ENCODE measurements at regions not wholly inside any gene's neighbourhood (a gene's known extent, or its start where the extent isn't known, plus 50 kb on each side); places are given as distances from the start of the nearest gene placed in this dataset.

GRCh38 chr16:47949276-47949675, 206.5 kb downstream of the ABCC12 start:
- H3K27ac Mint-ChIP-seq, result no peak overlapping the region
- H3K9me3 Mint-ChIP-seq, result peaks cover 3% of the 10 kb centered on the region
- CTCF ChIA-PET, result no interaction called here
- no peaks in the 10 kb centered on the region for H3K4me1 Mint-ChIP-seq
- H3K27me3 Mint-ChIP-seq, result no peaks in the 10 kb centered on the region
- H3K36me3 Mint-ChIP-seq, result no peaks in the 10 kb centered on the region
- DNase-seq, result no peak
- H3K4me3 Mint-ChIP-seq, result no peak overlapping the region

GRCh38 chr16:47947723-47948122, 208.1 kb downstream of the ABCC12 start:
- peaks cover 3% of the 10 kb centered on the region for H3K9me3 Mint-ChIP-seq
- H3K27me3 Mint-ChIP-seq, result no peaks in the 10 kb centered on the region
- H3K27ac Mint-ChIP-seq, result no peak overlapping the region
- no peaks in the 10 kb centered on the region for H3K4me1 Mint-ChIP-seq
- H3K4me3 Mint-ChIP-seq, result no peak overlapping the region
- DNase-seq, result no peak
- H3K36me3 Mint-ChIP-seq, result no peaks in the 10 kb centered on the region
- CTCF ChIA-PET, result interaction anchor here (1.1 kb wide), 1 partner anchor 30 kb away, joined by 3 read pairs; no protein-coding TSS in a partner anchor

GRCh38 chr16:47946092-47946491, 209.7 kb downstream of the ABCC12 start:
- Mint-ChIP-seq H3K4me3 (no peak overlapping the region), H3K9me3 (peaks cover 3% of the 10 kb centered on the region), H3K4me1 (no peaks in the 10 kb centered on the region), H3K36me3 (no peaks in the 10 kb centered on the region), H3K27ac (no peak overlapping the region), H3K27me3 (peaks cover 4% of the 10 kb centered on the region)
- DNase-seq, result no peak
- CTCF ChIA-PET, result no interaction called here

GRCh38 chr16:47944589-47944988, 211.2 kb downstream of the ABCC12 start:
- Mint-ChIP-seq H3K27me3 (peaks cover 4% of the 10 kb centered on the region), H3K9me3 (no peaks in the 10 kb centered on the region), H3K4me3 (no peak overlapping the region), H3K27ac (no peak overlapping the region), H3K36me3 (no peaks in the 10 kb centered on the region), H3K4me1 (no peaks in the 10 kb centered on the region)
- CTCF ChIA-PET, result no interaction called here
- no peak for DNase-seq

DNA sequence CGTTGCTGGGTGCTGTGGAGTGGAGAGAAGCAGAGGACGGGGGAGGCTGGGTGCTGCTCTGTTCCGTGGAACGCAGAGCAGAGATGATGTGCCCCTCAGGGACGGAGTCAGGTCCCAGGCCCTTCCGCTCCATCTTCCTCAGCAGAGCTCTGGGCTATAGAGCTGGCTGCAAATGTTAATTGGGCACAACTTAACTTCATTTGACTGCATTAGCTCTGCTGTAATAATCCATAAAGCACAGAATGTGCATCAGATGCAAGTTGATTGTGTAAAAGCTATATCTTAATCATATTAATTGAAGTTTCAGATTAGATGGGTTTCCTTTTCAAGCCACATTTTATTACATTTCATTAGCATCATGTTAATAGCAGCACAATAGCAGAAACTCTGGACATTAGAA, 212.6 kb downstream of the ABCC12 start:
- no peaks in the 10 kb centered on the region for H3K9me3 Mint-ChIP-seq
- H3K4me3 Mint-ChIP-seq, result no peak overlapping the region
- peaks cover 4% of the 10 kb centered on the region for H3K27me3 Mint-ChIP-seq

DNA sequence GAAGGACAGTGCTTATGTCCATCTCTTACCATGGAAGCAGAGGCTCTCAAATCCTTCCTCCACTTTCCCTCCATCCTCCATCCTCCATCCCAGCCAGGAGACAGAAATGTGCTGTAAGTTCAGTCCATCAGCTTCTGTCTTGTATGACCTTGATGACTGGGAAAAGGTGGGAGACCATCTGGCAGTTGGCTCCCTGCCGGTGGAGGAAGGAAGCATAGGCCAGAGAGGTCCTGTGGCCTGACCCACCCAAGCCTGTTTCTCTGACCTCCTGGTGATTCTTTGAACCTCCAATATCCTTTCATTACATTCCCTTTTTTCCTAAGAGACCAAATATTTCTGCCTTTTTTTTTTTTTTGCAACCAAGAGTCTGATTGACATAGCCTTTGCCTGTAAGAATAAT, 215.3 kb downstream of the ABCC12 start:
- Mint-ChIP-seq H3K4me3 (no peak overlapping the region), H3K27me3 (peaks cover 4% of the 10 kb centered on the region), H3K9me3 (no peaks in the 10 kb centered on the region), H3K27ac (no peak overlapping the region), H3K4me1 (no peaks in the 10 kb centered on the region), H3K36me3 (no peaks in the 10 kb centered on the region)
- DNase-seq, result no peak
- CTCF ChIA-PET, result no interaction called here

More for the DNA sequence above, 212.6 kb downstream of the ABCC12 start:
- no peaks in the 10 kb centered on the region for H3K36me3 Mint-ChIP-seq
- DNase-seq, result no peak
- H3K4me1 Mint-ChIP-seq, result no peaks in the 10 kb centered on the region
- no peak overlapping the region for H3K27ac Mint-ChIP-seq
- CTCF ChIA-PET, result no interaction called here

DNA sequence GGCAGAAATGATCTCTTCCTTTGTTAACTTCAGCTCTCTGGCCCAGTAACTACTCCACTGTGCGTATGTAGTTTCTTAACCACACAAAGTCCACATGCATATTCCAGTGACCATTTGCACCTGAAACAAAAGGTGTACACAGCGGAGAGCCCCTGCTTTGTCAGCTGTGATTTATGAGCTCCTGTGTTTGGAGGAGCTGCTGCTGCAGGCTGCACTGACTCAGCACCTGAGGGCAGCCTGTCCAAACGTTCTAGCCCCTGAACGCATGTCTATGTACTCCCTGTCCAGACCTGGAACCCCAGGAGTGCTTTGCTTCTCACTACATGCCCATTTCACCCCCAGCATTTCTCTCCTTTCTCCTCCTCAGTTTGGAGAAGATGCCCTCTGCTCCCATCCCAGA, 216.1 kb downstream of the ABCC12 start:
- CTCF ChIA-PET, result interaction anchor here (0.6 kb wide), 1 partner anchor 1093 kb away, joined by 5 read pairs; no protein-coding TSS in a partner anchor
- H3K4me3 Mint-ChIP-seq, result no peak overlapping the region
- no peaks in the 10 kb centered on the region for H3K9me3 Mint-ChIP-seq
- DNase-seq, result no peak
- peaks cover 4% of the 10 kb centered on the region for H3K27me3 Mint-ChIP-seq
- no peak overlapping the region for H3K27ac Mint-ChIP-seq
- H3K36me3 Mint-ChIP-seq, result no peaks in the 10 kb centered on the region
- H3K4me1 Mint-ChIP-seq, result no peaks in the 10 kb centered on the region

- Mint-ChIP-seq H3K36me3 (no peaks in the 10 kb centered on the region), H3K9me3 (no peaks in the 10 kb centered on the region), H3K27ac (no peak overlapping the region), H3K4me3 (no peak overlapping the region), H3K27me3 (peaks cover 4% of the 10 kb centered on the region), H3K4me1 (no peaks in the 10 kb centered on the region)
- no peak for DNase-seq
- CTCF ChIA-PET, result no interaction called here
Measured at GRCh38 chr16:47938272-47938671, 217.5 kb downstream of the ABCC12 start.

DNA sequence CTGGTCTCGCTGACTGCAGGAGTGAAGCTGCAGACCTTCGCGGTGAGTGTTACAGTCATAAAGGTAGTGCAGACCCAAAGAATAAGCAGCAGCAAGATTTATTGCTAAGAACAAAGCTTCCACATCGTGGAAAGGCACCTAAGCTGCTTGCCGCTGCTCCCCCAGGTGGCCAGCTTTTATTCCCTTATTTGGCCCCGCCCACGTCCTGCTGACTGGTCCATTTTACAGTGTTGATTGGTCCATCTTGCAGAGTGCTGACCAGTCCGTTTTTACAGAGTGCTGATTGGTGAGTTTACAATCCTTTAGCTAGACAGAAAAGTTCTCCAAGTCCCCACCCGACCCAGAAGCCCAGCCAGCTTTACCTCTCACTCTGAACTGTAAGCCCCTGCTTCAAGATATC, 227.8 kb downstream of the ABCC12 start:
- Mint-ChIP-seq H3K36me3 (no peaks in the 10 kb centered on the region), H3K4me1 (no peaks in the 10 kb centered on the region), H3K27ac (no peak overlapping the region), H3K9me3 (peaks cover 4% of the 10 kb centered on the region), H3K4me3 (no peak overlapping the region), H3K27me3 (no peaks in the 10 kb centered on the region)
- DNase-seq, result no peak
- CTCF ChIA-PET, result no interaction called here

DNA sequence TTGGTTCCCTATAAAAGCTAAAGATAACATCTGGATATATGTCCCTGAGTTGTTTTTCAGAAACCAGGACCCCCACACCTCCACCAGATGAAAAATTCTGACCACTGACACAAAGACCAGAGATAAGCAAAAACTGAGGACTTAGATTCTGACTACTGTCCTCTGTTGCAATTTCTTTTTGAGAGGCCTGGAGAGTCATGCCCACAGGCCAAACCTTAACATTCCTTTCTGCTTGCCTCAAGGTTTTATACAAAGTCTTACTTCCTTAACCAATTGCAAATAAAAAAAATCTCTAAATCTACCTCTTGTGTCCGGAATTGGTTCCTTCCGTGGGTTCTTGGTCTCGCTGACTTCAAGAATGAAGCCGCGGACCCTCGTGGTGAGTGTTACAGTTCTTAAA, 228.5 kb downstream of the ABCC12 start:
- H3K9me3 Mint-ChIP-seq, result peaks cover 2% of the 10 kb centered on the region
- no peak overlapping the region for H3K27ac Mint-ChIP-seq
- no peak overlapping the region for H3K4me3 Mint-ChIP-seq
- CTCF ChIA-PET, result no interaction called here
- H3K36me3 Mint-ChIP-seq, result no peaks in the 10 kb centered on the region
- no peak for DNase-seq
- no peaks in the 10 kb centered on the region for H3K27me3 Mint-ChIP-seq
- H3K4me1 Mint-ChIP-seq, result no peaks in the 10 kb centered on the region

- H3K4me1 Mint-ChIP-seq, result no peaks in the 10 kb centered on the region
- H3K27ac Mint-ChIP-seq, result no peak overlapping the region
- CTCF ChIA-PET, result no interaction called here
- no peaks in the 10 kb centered on the region for H3K36me3 Mint-ChIP-seq
- DNase-seq, result no peak
- peaks cover 2% of the 10 kb centered on the region for H3K9me3 Mint-ChIP-seq
- H3K27me3 Mint-ChIP-seq, result no peaks in the 10 kb centered on the region
- no peak overlapping the region for H3K4me3 Mint-ChIP-seq
Measured at GRCh38 chr16:47925811-47926460, 229.9 kb downstream of the ABCC12 start.

- H3K27me3 Mint-ChIP-seq, result no peaks in the 10 kb centered on the region
Measured at GRCh38 chr16:47924950-47925349, 230.8 kb downstream of the ABCC12 start.

GRCh38 chr16:47921535-47921934, 234.3 kb downstream of the ABCC12 start:
- CTCF ChIA-PET, result no interaction called here
- H3K27ac Mint-ChIP-seq, result no peak overlapping the region
- H3K36me3 Mint-ChIP-seq, result no peaks in the 10 kb centered on the region
- no peak for DNase-seq
- H3K27me3 Mint-ChIP-seq, result no peaks in the 10 kb centered on the region
- H3K4me3 Mint-ChIP-seq, result no peak overlapping the region
- no peaks in the 10 kb centered on the region for H3K4me1 Mint-ChIP-seq
- no peaks in the 10 kb centered on the region for H3K9me3 Mint-ChIP-seq

More at GRCh38 chr16:47924950-47925349, 230.8 kb downstream of the ABCC12 start:
- no peak overlapping the region for H3K4me3 Mint-ChIP-seq
- no peak overlapping the region for H3K27ac Mint-ChIP-seq
- H3K9me3 Mint-ChIP-seq, result peaks cover 2% of the 10 kb centered on the region
- H3K36me3 Mint-ChIP-seq, result no peaks in the 10 kb centered on the region
- H3K4me1 Mint-ChIP-seq, result no peaks in the 10 kb centered on the region
- no peak for DNase-seq
- CTCF ChIA-PET, result no interaction called here

- H3K27me3 Mint-ChIP-seq, result no peaks in the 10 kb centered on the region
- CTCF ChIA-PET, result no interaction called here
- no peak overlapping the region for H3K27ac Mint-ChIP-seq
- H3K36me3 Mint-ChIP-seq, result no peaks in the 10 kb centered on the region
- H3K4me3 Mint-ChIP-seq, result no peak overlapping the region
- no peaks in the 10 kb centered on the region for H3K9me3 Mint-ChIP-seq
- no peaks in the 10 kb centered on the region for H3K4me1 Mint-ChIP-seq
- no peak for DNase-seq
Measured at GRCh38 chr16:47920709-47921108, 235.1 kb downstream of the ABCC12 start.

DNA sequence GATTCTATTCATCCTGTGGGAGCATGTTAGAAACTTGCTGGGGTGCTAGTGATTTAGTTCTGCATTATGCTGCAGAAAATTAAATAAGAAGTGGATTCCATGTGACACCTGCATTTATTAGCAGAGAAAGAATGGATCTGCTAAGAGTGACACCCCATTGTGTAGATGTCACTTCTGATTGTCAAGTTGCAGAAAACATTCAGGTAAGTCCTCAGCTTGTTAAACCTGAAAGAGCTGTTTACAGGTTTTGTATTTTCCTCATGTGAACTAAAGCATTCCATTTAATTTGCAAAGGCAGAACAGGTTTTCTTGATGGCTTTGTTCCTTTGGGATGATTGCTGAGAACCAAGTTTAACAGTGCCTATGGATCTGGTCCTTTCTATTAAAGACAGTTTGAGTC, 238.7 kb downstream of the ABCC12 start:
- no peak for DNase-seq
- no peaks in the 10 kb centered on the region for H3K27me3 Mint-ChIP-seq
- H3K36me3 Mint-ChIP-seq, result no peaks in the 10 kb centered on the region
- no peak overlapping the region for H3K27ac Mint-ChIP-seq
- H3K4me3 Mint-ChIP-seq, result no peak overlapping the region
- peaks cover 4% of the 10 kb centered on the region for H3K9me3 Mint-ChIP-seq
- CTCF ChIA-PET, result no interaction called here
- H3K4me1 Mint-ChIP-seq, result no peaks in the 10 kb centered on the region

GRCh38 chr16:47916266-47916665, 239.5 kb downstream of the ABCC12 start:
- no peak overlapping the region for H3K27ac Mint-ChIP-seq
- H3K9me3 Mint-ChIP-seq, result peaks cover 4% of the 10 kb centered on the region
- DNase-seq, result no peak
- CTCF ChIA-PET, result no interaction called here
- H3K4me3 Mint-ChIP-seq, result no peak overlapping the region
- H3K27me3 Mint-ChIP-seq, result no peaks in the 10 kb centered on the region
- H3K4me1 Mint-ChIP-seq, result no peaks in the 10 kb centered on the region
- no peaks in the 10 kb centered on the region for H3K36me3 Mint-ChIP-seq

All from activated naive CD4-positive, alpha-beta T cell treated with anti-CD3 and anti-CD28 coated beads, Interleukin-2, amount 10 ng/mL, durations not matched to agents 7 days and 5 days (primary cell).